IMR-90 (cell line): ENCODE measurements at regions not wholly inside any gene's neighbourhood (a gene's known extent, or its start where the extent isn't known, plus 50 kb on each side); places are given as distances from the start of the nearest gene placed in this dataset.

Experiments
- ATAC-seq: fragments of 200-7000 bp; cut with Tn5 transposase; 2 replicates; pipeline ENCODE4 v1.9.1; 2020; ENCODE audit warnings: low read depth, mild to moderate bottlenecking, moderate library complexity
- BruUV-seq: library from RNA; stranded (reverse); fragments of 400-500 nt; replicated peaks from 2 replicates; lab custom pipeline; 2021; lab: Mats Ljungman, UMichigan
- CTCF ChIA-PET: fragments of 300-600 bp; formaldehyde crosslinking; extraction: SDS; loops from one replicate; lab custom pipeline; 2021; ENCODE audit warnings: antibody characterized with exemption; lab: Yijun Ruan, JAX
- POLR2A ChIA-PET: fragments of 300-600 bp; sonication (Branson Sonifier 250); formaldehyde crosslinking; loops from one replicate; lab custom pipeline; 2022; ENCODE audit warnings: antibody characterized with exemption; ENCODE audit not compliant: unreplicated experiment; lab: Charles Lee
- DNase-seq: peaks from one replicate; pipeline ENCODE4 v3.0.0; 2013
- H2AFZ ChIP-seq: replicated peaks from 2 replicates; pipeline ENCODE3; 2013; ENCODE audit warnings: low read length, mild to moderate bottlenecking; ENCODE audit not compliant: poor library complexity
- H2AK5ac ChIP-seq: 2 replicates; pipeline ENCODE4 v1.6.1; 2013; ENCODE audit warnings: low read depth, low read length, inconsistent platforms
- H2AK9ac ChIP-seq: replicated peaks from 2 replicates; pipeline ENCODE3; 2013; ENCODE audit warnings: mild to moderate bottlenecking, low read depth, low read length, moderate library complexity; ENCODE audit not compliant: poor library complexity
- H2BK120ac ChIP-seq: 2 replicates; pipeline ENCODE4 v1.6.1; 2013; ENCODE audit warnings: low read depth, low read length, inconsistent platforms
- H2BK15ac ChIP-seq: 3 replicates; pipeline ENCODE4 v1.6.1; 2013; ENCODE audit warnings: low read depth, low read length, inconsistent platforms
- H2BK20ac ChIP-seq: 2 replicates; pipeline ENCODE4 v1.6.1; 2013; ENCODE audit warnings: low read depth, mild to moderate bottlenecking, inconsistent platforms, low read length, moderate library complexity
- H2BK5ac ChIP-seq: 2 replicates; pipeline ENCODE4 v1.6.1; 2013; ENCODE audit warnings: mild to moderate bottlenecking, low read depth, low read length, inconsistent platforms; ENCODE audit not compliant: poor library complexity, severe bottlenecking
- H3K14ac ChIP-seq: replicated peaks from 2 replicates; pipeline ENCODE4 v1.6.1; 2013; ENCODE audit warnings: low read depth, low read length, inconsistent platforms
- H3K18ac ChIP-seq: 2 replicates; pipeline ENCODE4 v1.6.1; 2013; ENCODE audit warnings: low read depth, low read length, control low read depth
- H3K23ac ChIP-seq: 2 replicates; pipeline ENCODE4 v1.6.1; 2013; ENCODE audit warnings: low read depth, low read length, inconsistent platforms
- H3K27ac ChIP-seq: 2 replicates; pipeline ENCODE4 v1.5.1; 2013; ENCODE audit warnings: mild to moderate bottlenecking, control low read depth, low read length; ENCODE audit not compliant: insufficient read depth
- H3K27me3 ChIP-seq: 2 replicates; pipeline ENCODE4 v1.6.1; 2013; ENCODE audit warnings: low read length; ENCODE audit not compliant: control insufficient read depth, insufficient read depth
- H3K36me3 ChIP-seq: 2 replicates; pipeline ENCODE4 v1.6.1; 2013; ENCODE audit warnings: low read length, mixed read lengths; ENCODE audit not compliant: control insufficient read depth, insufficient read depth
- H3K4ac ChIP-seq: 2 replicates; pipeline ENCODE4 v1.6.1; 2013; ENCODE audit warnings: low read depth, low read length, inconsistent platforms
- H3K4me1 ChIP-seq: 2 replicates; pipeline ENCODE4 v1.6.1; 2013; ENCODE audit warnings: low read length, mixed read lengths; ENCODE audit not compliant: control insufficient read depth, insufficient read depth
- H3K4me2 ChIP-seq: 2 replicates; pipeline ENCODE4 v1.6.1; 2013; ENCODE audit warnings: low read depth, mild to moderate bottlenecking, control low read depth, low read length, moderate library complexity
- H3K4me3 ChIP-seq: 2 replicates; pipeline ENCODE4 v1.5.1; 2013; ENCODE audit warnings: low read depth, mild to moderate bottlenecking, control low read depth, low read length, moderate library complexity; ENCODE audit not compliant: insufficient read depth
- H3K56ac ChIP-seq: 2 replicates; pipeline ENCODE4 v1.6.1; 2013; ENCODE audit warnings: low read length, inconsistent platforms; ENCODE audit not compliant: insufficient read depth; ENCODE audit errors: extremely low read depth
- H3K79me1 ChIP-seq, 2 experiments: 2 replicates each; pipeline ENCODE4 v1.6.1; 2013; ENCODE audit warnings: low read length in 2 of 2, inconsistent platforms in 1 of 2, low read depth in 1 of 2
- H3K9ac ChIP-seq: 2 replicates; pipeline ENCODE4 v1.6.1; 2013; ENCODE audit warnings: low read depth, low read length, control low read depth
- H3K9me1 ChIP-seq: 2 replicates; pipeline ENCODE4 v1.6.1; 2013; ENCODE audit warnings: low read length, inconsistent platforms; ENCODE audit not compliant: insufficient read depth
- H3K9me3 ChIP-seq: 2 replicates; pipeline ENCODE4 v1.6.1; 2013; ENCODE audit warnings: low read length; ENCODE audit not compliant: control insufficient read depth, insufficient read depth
- H4K20me1 ChIP-seq: 2 replicates; pipeline ENCODE4 v1.6.1; 2013; ENCODE audit warnings: low read length, inconsistent platforms; ENCODE audit not compliant: insufficient read depth
- H4K5ac ChIP-seq: 2 replicates; pipeline ENCODE4 v1.6.1; 2013; ENCODE audit warnings: mild to moderate bottlenecking, low read depth, low read length, control low read depth
- H4K8ac ChIP-seq, 2 experiments: 2 replicates each; pipeline ENCODE4 v1.6.1; 2013; ENCODE audit warnings: low read depth in 2 of 2, low read length in 2 of 2, control low read depth in 1 of 2, inconsistent platforms in 1 of 2
- H4K91ac ChIP-seq: 2 replicates; pipeline ENCODE4 v1.6.1; 2013; ENCODE audit warnings: low read depth, low read length, inconsistent platforms; ENCODE audit not compliant: insufficient read depth
- CEBPB ChIP-seq: IDR thresholded peaks from 2 replicates; pipeline ENCODE4 v1.6.1; 2012; ENCODE audit warnings: low read depth, low read length, improper control_type of control experiment
- RCOR1 ChIP-seq: IDR thresholded peaks from 2 replicates; pipeline ENCODE4 v1.6.1; 2012; ENCODE audit warnings: mild to moderate bottlenecking, low read length, improper control_type of control experiment; ENCODE audit not compliant: insufficient replicate concordance
- WGBS, 2 experiments: methylation state at CpG; one replicate each; pipeline versions ENCODE4 v1.1.5 to v1.1.7; 2013; ENCODE audit warnings: missing lambda C conversion rate in 2 of 2; ENCODE audit not compliant: insufficient read length in 1 of 2; ENCODE audit errors: extremely low coverage in 2 of 2; 5-methylcytosine and 5-hydroxymethylcytosine counted together
- dilution Hi-C: fragments of 300-500 bp; cut with HindIII; formaldehyde crosslinking; loops from one replicate; pipeline ENCODE4 v1.14.3; 2018; ENCODE audit warnings: low sequenced_read_pairs; ENCODE audit not compliant: unreplicated experiment
- in situ Hi-C: fragments of 300-500 bp; cut with MboI; formaldehyde crosslinking; loops from 3 replicates; pipeline ENCODE4 v1.14.3; 2019; ENCODE audit warnings: low sequenced_read_pairs, inconsistent platforms, mixed read lengths
- intact Hi-C: fragments of 100-400 bp; cut with micrococcal nuclease; formaldehyde crosslinking; loops from 2 replicates; pipeline ENCODE4 v1.10.0; 2022

DNA sequence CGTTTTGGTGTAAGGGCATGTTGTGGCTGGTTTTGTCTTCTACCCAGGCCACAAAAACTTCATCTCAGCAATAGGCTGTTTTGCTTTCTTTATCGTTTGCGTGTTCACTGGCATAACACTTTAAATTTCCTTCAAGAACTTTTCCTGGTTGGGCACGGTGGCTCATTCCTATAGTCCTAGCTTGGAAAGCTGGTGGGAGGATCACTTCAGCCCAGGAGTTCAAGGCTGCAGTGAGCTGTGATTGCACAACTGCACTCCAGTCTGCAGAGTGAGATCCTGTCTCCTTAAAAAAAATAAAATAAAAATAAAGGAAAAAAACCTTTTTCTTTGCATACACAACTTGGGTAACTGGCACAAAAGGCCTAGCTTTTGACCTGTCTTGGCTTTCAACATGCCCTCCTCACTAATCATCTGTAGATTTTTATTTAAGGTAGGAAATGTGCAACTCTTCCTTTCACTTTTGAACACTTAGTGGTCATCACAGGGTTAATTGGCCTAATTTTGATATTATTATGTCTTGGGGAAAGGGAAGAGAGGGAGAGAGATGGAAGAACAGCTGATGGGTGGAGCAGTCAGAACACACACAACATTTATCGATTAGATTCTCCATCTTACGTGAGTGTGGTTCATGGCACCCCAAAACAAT, 78.9 kb upstream of the PSMA6 start:
- Histone ChIP-seq H3K27me3 (no peaks in the 10 kb centered on the region), H4K20me1 (no peaks in the 10 kb centered on the region), H4K91ac (no peak overlapping the region), H3K4ac (no peak overlapping the region), H2AK5ac (no peak overlapping the region), H3K27ac (no peak overlapping the region), H2AK9ac (no peak overlapping the region), H3K9me1 (no peaks in the 10 kb centered on the region), H3K79me1 (peaks cover 0 to 5% of the 10 kb centered on the region in 2 experiments; a peak in 2 of 4 replicates), H3K36me3 (no peaks in the 10 kb centered on the region), H2BK15ac (no peak overlapping the region), H3K18ac (peak overlapping the region; percentile 41; the same call in 1 of the 2 replicates), H4K8ac (no peak overlapping the region), H3K9ac (no peak overlapping the region), H3K4me3 (no peak overlapping the region), H3K4me1 (peaks cover 7% of the 10 kb centered on the region), H3K23ac (no peak overlapping the region), H3K4me2 (no peak overlapping the region), H3K14ac (no peak overlapping the region), H2AFZ (no peak overlapping the region), H3K9me3 (no peaks in the 10 kb centered on the region), H4K5ac (no peak overlapping the region), H2BK120ac (no peak overlapping the region), H3K56ac (no peak overlapping the region), H2BK5ac (no peak overlapping the region), H2BK20ac (no peak overlapping the region)
- in situ Hi-C loops (no loop called here), intact Hi-C loops (loop anchor here (5.0 kb wide), 2 partner anchors 51 to 71 kb away; no protein-coding TSS in a partner anchor), dilution Hi-C loops (no loop called here)
- ATAC-seq (no peak), DNase-seq (no peak)
- WGBS, 2 experiments, result no CpG with 5 or more reads among the region's 6 CpGs
- CTCF ChIA-PET, result no interaction called here
- no peak for TF ChIP-seq RCOR1
- peak; percentile 77 for TF ChIP-seq CEBPB
- POLR2A ChIA-PET, result no interaction called here
- BruUV-seq, result no TSS peak
